ENCODE measurements at regions not wholly inside any gene's neighbourhood (a gene's known extent, or its start where the extent isn't known, plus 50 kb on each side); places are given as distances from the start of the nearest gene placed in this dataset.
A peak's percentile ranks its signal among the peaks of the same experiment; 100 is the strongest.
"Not testable (repeated sequence)": the region's sequence is repeated elsewhere in the genome, so short reads cannot be mapped to it uniquely, and the experiment has no call there.

- no peak for DNase-seq
Observed at GRCh38 chr14:92223025-92223424, 99.9 kb upstream of the SLC24A4 start.

- DNase-seq: no peak
Observed at GRCh38 chr14:92224358-92224954, 98.5 kb upstream of the SLC24A4 start.

- DNase-seq: no peak
Observed at GRCh38 chr14:92225731-92226130, 97.2 kb upstream of the SLC24A4 start.

- not testable (repeated sequence) for DNase-seq
Observed at GRCh38 chr14:92226166-92226565, 96.8 kb upstream of the SLC24A4 start.

GRCh38 chr14:92236243-92236900, 86.6 kb upstream of the SLC24A4 start:
- DNase-seq: no peak

- DNase-seq: no peak
Observed at GRCh38 chr14:92240658-92241057, 82.3 kb upstream of the SLC24A4 start.

GRCh38 chr14:92241966-92242595, 80.9 kb upstream of the SLC24A4 start:
- DNase-seq: no peak

- no peak for DNase-seq
Observed at GRCh38 chr14:92244805-92245204, 78.2 kb upstream of the SLC24A4 start.

- DNase-seq: no peak
Observed at GRCh38 chr14:92247341-92247740, 75.6 kb upstream of the SLC24A4 start.

- no peak for DNase-seq
Observed at GRCh38 chr14:92247947-92248346, 75.0 kb upstream of the SLC24A4 start.

- DNase-seq: no peak
Observed at GRCh38 chr14:92248696-92249095, 74.3 kb upstream of the SLC24A4 start.

- not testable (repeated sequence) for DNase-seq
Observed at GRCh38 chr14:92250366-92250765, 72.6 kb upstream of the SLC24A4 start.

- peak; percentile 49 for DNase-seq
Observed at GRCh38 chr14:92252323-92252722, 70.6 kb upstream of the SLC24A4 start.

- DNase-seq: peak; percentile 56
Observed at GRCh38 chr14:92253381-92253894, 69.5 kb upstream of the SLC24A4 start.

- peak; percentile 81 for DNase-seq
Observed at GRCh38 chr14:92254786-92255185, 68.2 kb upstream of the SLC24A4 start.

GRCh38 chr14:92258934-92259333, 64.0 kb upstream of the SLC24A4 start:
- DNase-seq: no peak

GRCh38 chr14:92259613-92260357, 63.2 kb upstream of the SLC24A4 start:
- DNase-seq: no peak

- no peak for DNase-seq
Observed at GRCh38 chr14:92263681-92264080, 59.3 kb upstream of the SLC24A4 start.

GRCh38 chr14:92264195-92264594, 58.8 kb upstream of the SLC24A4 start:
- no peak for DNase-seq

GRCh38 chr14:92266216-92266615, 56.7 kb upstream of the SLC24A4 start:
- DNase-seq: no peak

Measured in retina (tissue), 1 donor.